DMS79 (cell line): ENCODE measurements at regions not wholly inside any gene's neighbourhood (a gene's known extent, or its start where the extent isn't known, plus 50 kb on each side); places are given as distances from the start of the nearest gene placed in this dataset.
A peak's percentile ranks its signal among the peaks of the same experiment; 100 is the strongest.

Source experiments
- DNase-seq: peaks from one replicate; lab custom pipeline; 2025; lab: John Stamatoyannopoulos, UW

DNA sequence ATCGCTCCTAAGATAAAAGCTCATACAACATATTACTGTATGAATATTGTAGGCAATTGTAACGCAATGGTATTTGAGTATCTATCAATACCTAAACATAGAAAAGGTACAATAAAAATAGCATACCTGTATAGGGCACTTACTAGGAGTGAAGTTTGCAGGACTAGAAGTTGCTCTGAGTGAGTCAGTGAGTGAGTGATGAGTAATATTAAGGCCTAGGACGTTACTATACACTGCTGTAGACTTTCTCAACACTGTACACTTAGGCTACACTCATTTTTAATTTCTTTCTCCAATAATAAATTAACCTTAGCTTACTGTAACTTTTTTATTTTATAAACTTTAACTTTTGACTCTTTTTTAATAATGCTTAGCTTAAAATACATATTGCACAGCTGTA lies 546.9 kb downstream of the HACE1 start:
- no peak for DNase-seq

DNA sequence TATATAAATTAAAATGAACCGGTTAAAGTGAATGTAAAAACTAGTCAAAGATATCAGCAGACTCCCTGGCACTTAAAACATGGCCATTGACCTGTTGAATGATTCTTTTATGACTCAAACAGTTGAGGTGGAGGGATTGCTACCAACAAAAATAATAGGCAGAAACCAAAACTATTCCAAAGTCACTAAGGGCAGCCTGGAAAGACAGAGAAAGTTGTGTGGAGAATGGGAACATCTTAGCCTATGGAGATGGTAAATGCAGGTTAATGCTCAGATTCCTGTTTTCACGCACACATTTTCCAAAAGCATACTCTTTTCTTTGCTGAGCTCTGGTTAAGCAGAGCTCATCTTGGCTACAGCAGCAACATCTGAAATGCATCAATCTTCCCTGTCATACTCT lies 553.5 kb downstream of the HACE1 start:
- no peak for DNase-seq

DNA sequence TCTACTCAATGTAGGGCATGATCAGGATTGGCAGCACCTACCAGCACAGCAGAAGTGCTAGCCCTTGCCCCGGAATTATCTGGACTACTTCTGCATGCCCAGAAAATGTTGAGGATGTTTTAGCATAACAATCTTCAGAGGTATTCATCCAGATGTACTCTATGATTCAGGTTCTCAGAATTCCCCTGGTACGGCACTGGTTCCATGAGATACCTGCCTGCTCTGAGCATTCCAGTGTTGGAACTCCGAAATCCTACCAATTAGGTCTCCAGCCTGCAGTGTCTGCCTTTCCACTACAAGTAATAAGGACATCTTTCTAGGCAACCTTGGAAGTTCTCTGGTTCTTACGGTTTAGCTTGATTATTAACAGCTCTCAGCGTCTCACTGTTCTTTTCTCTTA lies 554.5 kb downstream of the HACE1 start:
- no peak for DNase-seq

DNA sequence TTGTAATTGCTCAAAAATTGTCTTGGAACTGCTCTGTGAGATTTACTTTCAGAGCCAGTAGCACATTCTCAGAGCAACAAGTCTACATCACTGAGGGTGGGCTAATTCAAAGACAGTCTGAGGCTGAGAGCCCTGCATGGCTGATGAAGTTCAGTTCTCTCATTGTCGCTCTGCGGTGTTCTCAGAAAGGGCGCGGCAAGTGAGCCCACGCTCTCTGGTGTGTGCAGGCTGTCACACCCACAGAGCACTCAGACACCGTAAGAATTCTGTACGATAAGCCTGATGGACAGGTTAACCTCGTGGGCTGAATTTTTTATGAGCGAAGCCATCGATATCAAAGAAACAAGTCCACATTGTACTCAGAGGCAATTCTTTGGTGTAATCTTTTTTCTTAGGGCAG lies 557.8 kb downstream of the HACE1 start:
- no peak for DNase-seq

DNA sequence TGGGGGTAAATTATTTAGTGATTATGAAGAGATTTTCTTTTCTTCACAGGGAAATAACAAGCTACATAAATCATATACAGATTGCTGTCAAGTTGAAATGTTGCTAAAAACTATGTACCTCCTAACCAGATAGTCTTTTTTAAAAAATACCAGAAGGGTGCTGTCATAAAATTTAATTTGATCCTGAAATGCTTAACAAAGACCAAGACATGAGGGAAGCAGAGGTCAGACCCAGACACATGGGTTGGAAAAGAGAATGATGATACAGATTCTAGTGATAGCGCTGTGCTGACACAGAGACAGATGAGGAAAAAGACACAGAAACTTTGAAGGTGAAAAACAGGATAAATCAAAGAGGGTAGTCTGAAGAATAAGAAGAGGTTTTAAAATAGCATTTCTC lies 573.1 kb downstream of the HACE1 start:
- DNase-seq = no peak

DNA sequence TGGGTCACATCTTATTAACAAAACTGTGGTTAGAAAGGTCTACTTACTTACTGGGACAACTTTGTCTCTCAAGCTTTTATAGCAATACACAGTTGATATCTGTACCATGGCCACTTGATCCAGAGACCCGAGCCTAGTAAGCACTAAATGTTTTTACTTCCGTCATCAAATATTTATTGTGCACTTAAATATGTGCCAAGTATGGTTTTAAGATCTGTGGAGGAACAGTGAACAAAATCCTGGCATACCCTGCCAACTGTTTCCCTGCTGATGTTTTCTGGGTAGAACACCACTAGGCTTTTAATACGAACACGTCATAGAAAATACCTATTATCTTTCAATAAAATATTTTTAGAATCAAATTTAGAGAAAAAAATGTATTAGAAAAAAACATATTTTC lies 574.8 kb downstream of the HACE1 start:
- peak; percentile 4 for DNase-seq

DNA sequence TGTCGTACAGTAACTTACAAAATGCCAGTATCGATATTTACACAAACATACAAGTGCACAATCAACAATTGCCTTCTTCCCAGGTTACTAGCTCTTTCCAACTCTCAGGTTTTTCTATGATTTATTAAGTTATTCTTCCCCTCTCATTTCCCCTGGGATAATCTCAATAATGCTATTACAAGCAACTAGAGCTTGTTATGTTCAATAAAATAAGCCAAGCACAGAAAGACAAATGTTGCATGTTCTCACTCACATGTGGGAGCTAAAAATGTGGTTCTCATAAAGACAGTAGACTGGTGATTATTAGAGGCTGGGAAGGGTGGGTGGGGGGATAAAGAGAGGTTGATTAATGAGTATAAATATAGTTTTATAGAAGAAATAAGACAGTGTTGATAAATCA lies 577.1 kb downstream of the HACE1 start:
- DNase-seq = no peak

DNA sequence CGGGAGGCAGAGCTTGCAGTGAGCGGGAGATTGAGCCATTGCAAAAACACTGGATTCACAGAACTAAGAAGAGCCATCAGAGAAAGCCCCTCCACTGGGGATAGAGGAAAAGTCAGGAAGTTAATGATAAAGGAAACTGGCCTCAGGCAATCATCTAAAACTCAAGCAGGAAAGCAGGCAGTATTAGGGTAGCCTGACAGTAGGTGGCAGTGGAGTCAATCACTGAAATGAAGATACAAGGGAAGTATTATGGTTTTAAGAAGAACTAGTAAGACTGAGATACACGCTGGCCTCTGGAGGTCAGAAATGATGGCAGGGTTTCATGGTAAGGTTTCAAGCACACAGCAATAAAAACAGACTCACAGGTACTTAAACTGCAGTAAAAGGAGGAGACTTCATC lies 578.3 kb downstream of the HACE1 start:
- DNase-seq = no peak

DNA sequence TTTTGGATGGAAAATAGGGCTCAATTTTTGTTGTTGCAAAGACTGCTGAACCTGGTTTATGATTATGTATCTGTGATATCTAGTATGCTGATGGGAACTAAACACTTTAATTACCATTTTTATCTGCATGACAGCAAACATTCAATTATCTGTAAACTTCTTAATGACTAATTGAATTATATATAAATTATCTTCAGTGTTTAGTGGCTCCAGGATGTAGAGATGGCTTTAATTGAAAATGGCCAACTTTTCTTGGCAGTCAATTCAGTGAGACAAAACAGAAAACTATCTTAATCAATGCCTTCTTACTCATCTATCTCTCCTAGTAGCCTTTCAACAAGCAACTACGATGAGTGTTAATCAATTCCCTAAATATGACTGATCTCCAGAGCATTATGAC lies 591.3 kb downstream of the HACE1 start:
- no peak for DNase-seq

DNA sequence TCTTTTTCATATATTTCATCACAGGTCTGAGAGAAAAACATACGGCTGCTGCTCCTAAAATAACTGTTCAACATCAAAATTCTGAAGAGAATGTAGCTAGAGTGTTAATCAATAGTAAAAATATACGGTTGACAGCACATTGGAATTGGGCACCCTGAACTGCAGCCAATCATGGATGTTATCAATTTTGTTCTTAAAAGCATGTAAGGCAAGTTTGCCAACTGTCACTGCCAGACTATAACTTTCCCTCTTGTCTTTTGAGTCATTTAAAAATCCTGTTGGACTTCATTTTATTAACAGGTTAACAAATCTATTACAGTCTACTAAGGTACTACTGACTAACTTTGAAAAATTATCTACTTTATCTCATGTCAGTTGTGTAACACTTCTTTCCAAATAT lies 592.8 kb downstream of the HACE1 start:
- no peak for DNase-seq

DNA sequence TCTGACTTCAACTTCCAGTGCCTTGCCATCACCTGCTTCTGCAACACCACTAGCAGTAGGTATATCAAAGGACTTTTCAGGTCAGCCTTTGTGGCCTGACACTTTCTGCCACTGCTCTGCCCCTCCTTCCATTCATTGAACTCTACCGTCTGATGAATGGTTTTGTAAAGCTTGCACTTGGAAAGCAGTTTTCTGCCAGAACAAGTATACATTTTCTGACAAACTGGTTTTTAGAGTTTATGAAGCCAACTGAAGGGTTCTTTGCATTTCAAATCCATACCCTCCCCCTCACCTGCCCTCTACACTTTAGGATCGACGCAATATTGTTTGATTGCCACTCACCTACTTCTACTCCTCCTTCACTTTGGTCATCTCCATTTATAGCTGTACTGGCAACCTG lies 603.1 kb downstream of the HACE1 start:
- DNase-seq = peak; percentile 93

DNA sequence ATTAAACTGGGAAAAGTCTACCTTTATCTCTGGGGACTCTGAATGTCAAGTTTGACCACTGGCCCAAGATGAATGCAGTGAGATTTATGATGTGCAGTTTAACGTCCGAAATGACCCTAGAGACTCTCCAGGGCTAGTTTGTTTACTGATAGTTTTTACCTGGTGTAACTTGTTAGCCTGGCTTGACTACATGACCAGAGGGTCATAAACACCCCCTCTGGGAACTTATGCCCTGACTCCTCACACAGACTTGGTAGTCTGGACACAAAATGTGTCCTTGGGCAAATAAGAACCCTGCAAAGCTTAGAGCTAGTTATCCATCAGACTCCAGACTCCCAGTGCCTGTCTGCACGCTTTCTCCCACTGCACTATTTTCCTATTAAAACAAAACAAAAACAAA lies 606.5 kb downstream of the HACE1 start:
- DNase-seq = no peak

DNA sequence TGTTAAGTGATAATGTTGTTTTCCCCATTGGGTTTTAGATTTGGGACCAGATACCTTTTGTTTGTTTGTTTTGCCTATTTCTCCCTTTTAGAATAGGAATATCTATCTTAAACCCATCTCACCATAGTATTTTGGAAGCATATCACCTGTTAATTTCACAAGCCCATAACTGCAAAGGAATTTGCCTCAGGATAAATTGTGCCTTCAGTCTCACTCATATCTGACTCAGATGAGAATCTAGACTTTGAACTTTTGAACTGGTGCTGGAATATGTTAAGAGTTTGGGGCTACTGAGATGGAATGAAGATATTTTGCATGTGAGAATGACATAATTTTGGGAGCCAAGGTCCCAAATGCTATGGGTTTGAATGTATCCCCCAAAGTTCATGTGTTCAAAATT lies 607.4 kb downstream of the HACE1 start:
- no peak for DNase-seq

DNA sequence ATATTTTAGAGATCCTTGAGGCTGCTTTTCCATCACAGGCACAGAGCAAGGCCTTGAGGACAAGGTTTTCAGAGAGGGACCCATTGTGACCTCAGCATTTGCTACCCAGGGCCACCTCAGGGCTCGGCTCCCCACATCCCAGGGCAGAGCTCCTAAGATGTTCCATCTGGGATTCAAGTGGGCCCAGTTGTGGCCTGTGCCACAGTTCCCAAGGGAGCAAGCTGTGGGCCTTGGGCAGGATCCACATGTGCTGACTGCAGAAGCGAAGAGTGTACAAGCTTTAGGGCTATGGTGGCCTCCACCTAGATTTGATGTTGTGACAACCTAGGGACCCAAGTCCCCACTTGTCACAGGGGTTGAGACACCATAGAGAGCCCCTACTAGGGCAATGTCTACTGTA lies 608.1 kb downstream of the HACE1 start:
- DNase-seq = no peak

DNA sequence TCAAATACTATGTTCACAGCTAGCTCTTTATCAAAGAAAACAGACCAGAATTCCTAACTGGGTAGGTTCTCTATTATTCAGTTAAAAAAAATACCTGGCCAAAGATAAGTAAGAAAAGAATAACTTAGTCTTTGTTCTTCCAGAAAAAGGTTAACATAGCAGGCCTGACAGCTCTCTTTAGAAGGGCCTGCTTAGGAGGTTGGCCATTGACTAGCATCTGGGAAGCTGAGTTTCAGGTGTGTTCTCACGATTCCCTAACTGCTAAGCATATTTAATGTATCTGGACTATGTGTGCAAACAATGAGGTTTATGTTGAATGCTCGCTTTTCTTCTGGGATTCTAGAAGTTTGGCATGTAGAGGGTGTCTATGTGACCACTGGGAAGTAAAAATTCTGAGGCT lies 618.9 kb downstream of the HACE1 start:
- no peak for DNase-seq

DNA sequence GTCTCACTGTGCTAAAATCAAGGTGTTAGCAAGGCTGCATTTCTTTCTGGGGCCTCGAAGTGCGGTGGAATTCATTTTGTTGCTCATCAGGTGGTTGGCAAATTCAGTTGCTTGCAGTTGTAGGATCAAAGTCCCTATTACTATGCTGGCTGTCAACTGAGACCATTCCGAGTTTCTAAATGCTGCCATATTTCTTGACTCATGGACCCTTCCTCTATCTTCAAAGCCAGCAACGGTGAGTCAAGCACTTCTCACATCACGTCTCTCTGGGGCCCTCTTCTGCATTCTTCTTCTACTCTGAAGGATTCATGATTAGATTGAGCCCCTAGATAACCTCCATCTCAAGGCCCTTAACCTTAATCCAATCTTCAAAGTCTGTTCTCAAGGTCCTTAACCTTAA lies 619.7 kb downstream of the HACE1 start:
- DNase-seq = no peak

DNA sequence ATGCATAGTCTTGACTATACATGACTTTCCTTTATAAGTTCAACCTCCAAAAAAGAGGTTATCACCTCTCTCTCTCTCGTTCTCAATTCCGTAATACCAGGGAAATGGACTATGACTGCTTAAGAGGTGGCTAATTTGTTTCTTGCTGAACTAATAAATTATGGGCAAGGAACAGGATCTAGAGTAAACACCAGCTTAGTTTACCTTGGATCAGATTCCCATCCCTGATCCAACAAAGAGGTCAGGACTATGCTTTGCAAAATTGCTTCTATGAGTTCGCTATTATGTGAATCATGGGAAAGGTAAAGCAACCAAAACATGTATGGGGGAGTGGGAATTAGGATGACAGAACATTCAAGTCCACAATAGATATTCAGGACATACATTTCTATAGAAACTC lies 630.7 kb downstream of the HACE1 start:
- peak; percentile 67 for DNase-seq

DNA sequence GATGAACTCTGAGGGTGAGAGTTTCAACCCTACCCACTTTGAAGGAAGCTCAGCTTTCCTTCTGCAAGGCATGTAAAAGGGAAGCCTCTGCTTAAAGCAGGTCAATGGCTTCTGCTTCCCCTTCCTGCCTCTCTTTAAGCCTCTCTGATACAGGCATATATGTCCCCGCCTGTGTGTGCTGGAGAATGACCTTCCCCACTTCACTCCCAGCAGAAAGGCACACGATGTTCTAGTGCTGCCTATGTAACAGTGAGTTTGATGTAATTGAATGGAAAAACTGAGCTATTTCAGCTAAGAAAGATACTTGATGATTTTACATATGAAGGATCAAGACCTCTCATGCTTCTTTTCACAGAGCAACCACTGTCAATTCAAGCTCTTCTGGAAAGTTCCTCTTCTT lies 632.2 kb downstream of the HACE1 start:
- DNase-seq = no peak

DNA sequence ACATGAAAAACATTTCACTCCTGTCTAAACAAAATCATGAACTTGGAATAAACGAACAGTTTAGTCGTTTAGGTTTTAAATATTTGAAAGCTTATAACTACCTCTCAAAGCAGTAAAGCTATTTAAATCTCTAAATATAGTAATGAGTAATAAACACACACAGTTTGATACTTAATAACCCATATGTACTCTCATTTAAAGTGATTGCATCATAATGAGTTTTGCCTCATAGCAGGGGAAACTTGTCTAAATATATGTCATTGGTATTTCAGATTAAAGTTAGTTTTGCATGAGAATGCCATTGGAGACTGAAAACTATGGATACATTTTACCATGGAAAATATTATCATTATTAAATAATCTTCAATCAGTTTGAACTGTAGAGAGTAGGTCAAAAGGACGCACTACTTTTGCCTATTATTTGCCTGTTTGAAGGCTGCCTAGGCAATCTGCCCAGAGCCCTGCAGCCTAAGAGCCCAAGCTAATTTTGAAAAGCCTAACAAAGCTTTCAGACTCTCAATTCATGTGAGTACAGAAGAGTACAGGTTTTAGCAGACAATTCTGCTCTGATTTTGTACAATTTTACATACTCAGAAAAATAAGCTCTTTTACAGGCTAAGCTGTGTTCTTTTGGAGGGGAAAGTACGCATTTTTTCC lies 632.8 kb downstream of the HACE1 start:
- no peak for DNase-seq

DNA sequence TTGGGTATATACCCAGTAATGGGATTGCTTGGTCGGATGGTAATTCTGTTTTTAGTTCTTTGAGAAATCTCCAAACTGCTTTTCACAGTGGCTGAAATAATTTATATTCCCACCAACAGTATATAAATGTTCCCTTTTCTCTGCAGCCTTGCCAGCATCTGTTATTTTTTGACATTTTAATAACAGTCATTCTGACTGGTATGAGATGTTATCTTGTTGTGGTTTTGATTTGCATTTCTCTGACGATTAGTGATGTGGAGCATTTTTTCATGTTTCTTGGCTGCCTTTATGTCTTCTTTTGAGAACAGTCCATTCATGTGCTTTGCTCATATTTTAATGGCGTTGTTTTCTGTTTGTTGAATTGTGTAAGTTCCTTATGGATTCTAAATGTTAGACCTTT lies 641.6 kb downstream of the HACE1 start:
- no peak for DNase-seq

DNA sequence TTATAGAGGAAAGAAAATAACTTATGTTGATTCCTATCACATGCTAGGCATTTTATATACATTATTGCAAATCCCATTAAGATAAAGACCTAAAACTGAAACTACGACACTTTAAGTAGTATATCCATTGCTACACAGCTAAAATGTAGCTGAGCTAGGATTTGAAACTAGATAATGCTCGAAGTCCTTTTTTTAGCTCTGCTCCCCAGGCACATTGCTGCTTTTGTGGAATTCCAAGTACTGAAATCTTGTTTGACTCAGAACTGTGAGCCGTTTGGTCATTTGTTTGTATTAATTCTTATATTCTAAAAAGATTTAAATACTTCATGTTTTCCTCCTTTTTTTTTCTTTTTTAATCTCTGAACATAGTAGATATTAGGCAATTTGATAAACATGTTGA lies 644.8 kb downstream of the HACE1 start:
- no peak for DNase-seq

DNA sequence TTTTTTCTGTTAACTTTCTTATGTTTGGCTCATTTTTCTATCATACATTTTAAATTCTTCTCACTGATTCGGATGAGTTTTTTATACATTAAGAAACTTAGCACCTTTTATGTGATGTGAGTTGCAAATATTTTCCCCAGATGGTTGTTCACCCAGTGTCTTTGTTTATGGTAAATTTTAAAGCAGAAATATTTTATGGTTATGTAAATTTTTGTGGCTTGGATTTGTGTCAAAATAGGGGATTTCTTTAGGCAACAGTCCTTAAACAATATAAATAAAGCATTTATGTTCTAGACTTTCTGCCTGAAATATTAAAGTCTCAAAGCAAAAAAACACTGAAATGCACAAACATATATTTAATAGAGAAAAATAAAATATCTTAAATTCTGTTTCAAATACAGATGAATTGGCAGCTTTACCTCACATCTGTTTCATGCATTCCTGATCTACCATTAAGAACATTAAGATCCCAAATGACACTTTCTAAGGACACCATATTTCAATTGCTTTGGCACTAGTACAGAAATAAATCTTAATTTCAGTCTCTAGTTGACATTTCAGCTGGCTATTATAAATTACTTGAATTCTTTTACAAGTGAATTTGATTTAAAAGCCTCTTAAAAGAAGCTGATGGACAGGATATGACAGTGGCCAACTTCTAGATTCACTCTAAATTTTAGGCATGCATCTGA lies 646.6 kb downstream of the HACE1 start:
- DNase-seq = no peak

DNA sequence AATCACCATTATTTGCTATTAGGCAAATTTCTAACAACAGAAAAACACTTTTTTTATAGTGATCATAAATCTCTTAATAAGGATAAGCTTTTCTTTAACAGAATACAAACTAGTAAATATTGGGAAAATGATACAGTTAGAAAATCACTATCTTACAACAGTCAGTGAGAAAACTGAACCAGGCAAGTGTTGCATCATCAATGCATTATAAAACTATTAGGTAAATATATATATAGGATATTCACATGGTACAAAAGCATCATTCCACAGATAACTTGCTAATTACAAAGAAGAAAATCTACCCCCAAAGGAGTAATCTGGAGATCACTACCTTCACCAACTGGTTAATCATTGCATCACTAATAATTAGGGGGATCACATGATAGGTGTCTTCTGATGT lies 652.1 kb downstream of the HACE1 start:
- DNase-seq = no peak

DNA sequence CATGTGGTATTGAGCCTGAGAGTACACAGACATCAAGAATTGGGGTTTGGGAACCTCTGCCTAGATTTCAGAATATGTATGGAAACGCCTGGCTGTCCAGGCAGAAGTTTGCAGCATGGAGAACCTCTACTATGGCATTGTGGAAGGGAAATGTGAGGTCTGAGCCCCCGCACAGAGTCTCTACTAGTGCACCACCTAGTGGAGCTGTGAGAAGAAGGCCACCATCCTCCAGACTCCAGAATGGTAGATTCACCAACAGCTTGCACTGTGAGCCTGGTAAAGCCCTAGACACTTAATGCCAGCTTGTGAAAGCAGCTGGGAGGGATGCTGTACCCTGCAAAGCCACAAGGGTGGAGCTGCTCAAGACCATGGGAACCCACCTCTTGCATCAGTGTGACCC lies 658.2 kb downstream of the HACE1 start:
- DNase-seq = no peak
